Keratinocyte (primary cell): ENCODE measurements at regions not wholly inside any gene's neighbourhood (a gene's known extent, or its start where the extent isn't known, plus 50 kb on each side); places are given as distances from the start of the nearest gene placed in this dataset.

Source experiments
- DNase-seq: peaks from one replicate; pipeline ENCODE4 v3.0.0-alpha.2; 2011; ENCODE audit warnings: low read depth, missing footprints, low spot score
- FAIRE-seq: peaks from 2 replicates; lab custom pipeline; 2011; peaks lifted over from hg19 to GRCh38; lab: Jason Lieb, UNC
- H2AFZ ChIP-seq: 2 replicates; pipeline ENCODE4 v1.6.0; 2012; ENCODE audit warnings: low read length, control low read depth, inconsistent platforms; ENCODE audit not compliant: control insufficient read depth
- H3K27ac ChIP-seq: 2 replicates; pipeline ENCODE4 v1.5.1; 2011; ENCODE audit warnings: low read length; ENCODE audit not compliant: control insufficient read depth, insufficient read depth
- H3K27me3 ChIP-seq: 3 replicates; pipeline ENCODE4 v1.6.0; 2011; ENCODE audit warnings: low read length; ENCODE audit not compliant: control insufficient read depth, insufficient read depth; ENCODE audit errors: extremely low read depth
- H3K36me3 ChIP-seq, 2 experiments: 2 replicates in 1 of 2; 3 replicates in 1 of 2; pipeline ENCODE4 v1.5.1; 2011; ENCODE audit warnings: low read length in 2 of 2, mild to moderate bottlenecking in 1 of 2; ENCODE audit not compliant: control insufficient read depth in 2 of 2, insufficient read depth in 2 of 2; ENCODE audit errors: extremely low read depth in 1 of 2
- H3K4me1 ChIP-seq: 3 replicates; pipeline ENCODE4 v1.5.1; 2011; ENCODE audit warnings: low read length; ENCODE audit not compliant: control insufficient read depth, insufficient read depth; ENCODE audit errors: extremely low read depth
- H3K4me2 ChIP-seq: 3 replicates; pipeline ENCODE4 v1.6.0; 2011; ENCODE audit warnings: low read depth, low read length; ENCODE audit not compliant: control insufficient read depth, insufficient read depth; ENCODE audit errors: extremely low read depth
- H3K4me3 ChIP-seq, 3 experiments: fragments of 200-600 bp in 1 of 3; sonication (generic) in 1 of 3; 2 replicates in 2 of 3; 3 replicates in 1 of 3; pipeline ENCODE4 v1.5.1; 2011 to 2016; ENCODE audit warnings: low read length in 3 of 3, mild to moderate bottlenecking in 3 of 3, control low read depth in 2 of 3, inconsistent platforms in 1 of 3, low read depth in 1 of 3, mixed read lengths in 1 of 3, mixed run types in 1 of 3, moderate library complexity in 1 of 3; ENCODE audit not compliant: control insufficient read depth in 2 of 3, insufficient read depth in 2 of 3; ENCODE audit errors: extremely low read depth in 1 of 3
- H3K79me2 ChIP-seq: 2 replicates; pipeline ENCODE4 v1.6.0; 2012; ENCODE audit warnings: low read length; ENCODE audit not compliant: control insufficient read depth, insufficient read depth
- H3K9ac ChIP-seq: 3 replicates; pipeline ENCODE4 v1.6.0; 2011; ENCODE audit warnings: low read length; ENCODE audit not compliant: control insufficient read depth, insufficient read depth; ENCODE audit errors: extremely low read depth
- H3K9me1 ChIP-seq: 3 replicates; pipeline ENCODE4 v1.6.0; 2011; ENCODE audit warnings: low read length; ENCODE audit not compliant: control insufficient read depth, insufficient read depth; ENCODE audit errors: extremely low read depth
- H3K9me3 ChIP-seq: 2 replicates; pipeline ENCODE4 v1.5.1; 2012; ENCODE audit warnings: low read depth, low read length; ENCODE audit not compliant: control insufficient read depth
- H4K20me1 ChIP-seq: 3 replicates; pipeline ENCODE4 v1.6.0; 2011; ENCODE audit warnings: low read length; ENCODE audit not compliant: control insufficient read depth, insufficient read depth; ENCODE audit errors: extremely low read depth
- EZH2 ChIP-seq: IDR thresholded peaks from one replicate; pipeline ENCODE4 v1.6.1; 2012; ENCODE audit warnings: inconsistent platforms, mild to moderate bottlenecking, low read length, moderate library complexity
- dilution Hi-C: fragments of 300-500 bp; cut with MboI; formaldehyde crosslinking; loops from one replicate; pipeline ENCODE4 v1.7.0; 2020; ENCODE audit warnings: low sequenced_read_pairs; ENCODE audit not compliant: extremely low pct_ligation_motif_present
- TF ChIP-seq, protein P1 (sequence below), 3 experiments: IDR thresholded peaks in 1 of 3; conservative IDR thresholded peaks in 1 of 3; optimal IDR thresholded peaks in 1 of 3; 2 replicates in 2 of 3; 3 replicates in 1 of 3; pipeline versions ENCODE3 to v1.5.1; 2011; ENCODE audit warnings: low read length in 3 of 3, mild to moderate bottlenecking in 3 of 3, moderate library complexity in 2 of 3, control low read depth in 1 of 3, inconsistent platforms in 1 of 3; ENCODE audit not compliant: insufficient read depth in 2 of 3; ENCODE audit errors: extremely low read depth in 1 of 3

DNA sequence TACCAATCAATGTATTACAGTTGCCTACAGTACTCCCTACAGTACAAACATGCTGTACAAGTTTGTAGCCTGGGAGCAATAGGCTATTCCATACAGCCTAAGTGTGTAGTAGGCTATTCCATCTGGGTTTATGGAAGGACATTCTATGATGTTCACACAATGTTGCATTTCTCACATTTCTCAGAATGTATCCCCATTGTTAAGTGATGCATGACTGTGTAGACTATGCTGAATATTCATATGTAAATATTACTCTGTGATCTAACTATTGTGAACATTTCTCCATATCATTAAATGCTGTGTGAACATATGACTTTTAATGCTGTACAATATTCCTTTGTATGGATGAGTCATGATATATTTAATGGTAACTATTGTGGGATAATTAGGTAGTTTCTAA is 139.2 kb upstream of the ADAMTS9 start:
- no peaks in the 10 kb centered on the region for H3K9me1 ChIP-seq
- dilution Hi-C loops: no loop called here
- no peak overlapping the region for H3K4me3 ChIP-seq
- H3K27me3 ChIP-seq: no peaks in the 10 kb centered on the region
- H2AFZ ChIP-seq: no peak overlapping the region
- H3K4me2 ChIP-seq: no peak overlapping the region
- no peak for TF ChIP-seq EZH2
- TF ChIP-seq, protein P1, sequence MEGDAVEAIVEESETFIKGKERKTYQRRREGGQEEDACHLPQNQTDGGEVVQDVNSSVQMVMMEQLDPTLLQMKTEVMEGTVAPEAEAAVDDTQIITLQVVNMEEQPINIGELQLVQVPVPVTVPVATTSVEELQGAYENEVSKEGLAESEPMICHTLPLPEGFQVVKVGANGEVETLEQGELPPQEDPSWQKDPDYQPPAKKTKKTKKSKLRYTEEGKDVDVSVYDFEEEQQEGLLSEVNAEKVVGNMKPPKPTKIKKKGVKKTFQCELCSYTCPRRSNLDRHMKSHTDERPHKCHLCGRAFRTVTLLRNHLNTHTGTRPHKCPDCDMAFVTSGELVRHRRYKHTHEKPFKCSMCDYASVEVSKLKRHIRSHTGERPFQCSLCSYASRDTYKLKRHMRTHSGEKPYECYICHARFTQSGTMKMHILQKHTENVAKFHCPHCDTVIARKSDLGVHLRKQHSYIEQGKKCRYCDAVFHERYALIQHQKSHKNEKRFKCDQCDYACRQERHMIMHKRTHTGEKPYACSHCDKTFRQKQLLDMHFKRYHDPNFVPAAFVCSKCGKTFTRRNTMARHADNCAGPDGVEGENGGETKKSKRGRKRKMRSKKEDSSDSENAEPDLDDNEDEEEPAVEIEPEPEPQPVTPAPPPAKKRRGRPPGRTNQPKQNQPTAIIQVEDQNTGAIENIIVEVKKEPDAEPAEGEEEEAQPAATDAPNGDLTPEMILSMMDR (optimal IDR thresholded peaks at IDR 0.05 in 1 of 3, IDR thresholded peaks at IDR 0.05 in 1 of 3, conservative IDR thresholded peaks at IDR 0.05 in 1 of 3; ENCODE audit: extremely low read depth in 1 of 3, insufficient read depth in 2 of 3, low read length in 3 of 3): no peak
- H3K36me3 ChIP-seq: no peaks in the 10 kb centered on the region
- DNase-seq (no peak), FAIRE-seq (no peak)
- H4K20me1 ChIP-seq: no peaks in the 10 kb centered on the region
- H3K27ac ChIP-seq: no peak overlapping the region
- H3K9me3 ChIP-seq: no peaks in the 10 kb centered on the region
- H3K9ac ChIP-seq: no peak overlapping the region
- no peaks in the 10 kb centered on the region for H3K79me2 ChIP-seq
- H3K4me1 ChIP-seq: no peaks in the 10 kb centered on the region

DNA sequence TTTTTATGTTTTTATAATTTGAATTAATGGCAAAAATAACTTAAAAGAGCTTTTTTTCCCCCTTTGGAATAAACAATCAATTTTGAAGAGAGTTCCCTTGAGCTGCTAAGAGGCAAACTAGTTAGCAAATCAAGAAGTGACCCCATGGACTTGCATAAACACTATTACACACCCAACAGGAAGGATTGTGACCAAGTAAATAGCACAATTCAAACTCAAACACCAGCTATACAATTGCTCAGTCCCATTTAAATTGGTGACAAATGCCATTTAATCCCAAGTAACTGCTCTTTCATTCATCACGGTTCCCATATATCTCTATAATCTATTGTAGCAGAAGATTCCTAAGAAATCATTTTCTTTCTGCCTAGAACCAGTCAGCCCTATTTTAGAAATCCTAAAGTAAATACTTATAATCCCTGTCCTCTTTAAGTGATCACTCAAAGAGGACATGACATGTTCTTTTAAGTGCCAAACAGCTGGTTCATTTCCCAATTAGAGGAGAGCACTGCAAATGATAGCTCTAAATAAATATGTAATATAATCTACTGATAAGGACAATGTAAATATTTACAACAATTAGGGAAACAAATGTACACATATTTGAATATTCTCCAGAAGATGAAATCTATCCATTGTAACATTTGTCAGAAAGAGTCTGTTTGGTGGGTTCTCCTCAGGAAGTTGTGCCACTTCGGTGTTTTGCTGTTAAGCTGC is 137.8 kb upstream of the ADAMTS9 start:
- H4K20me1 ChIP-seq: no peaks in the 10 kb centered on the region
- no peak overlapping the region for H3K4me2 ChIP-seq
- no peak overlapping the region for H3K4me3 ChIP-seq
- no peak overlapping the region for H3K27ac ChIP-seq
- H3K4me1 ChIP-seq: no peaks in the 10 kb centered on the region
- TF ChIP-seq, protein P1 (optimal IDR thresholded peaks at IDR 0.05 in 1 of 3, IDR thresholded peaks at IDR 0.05 in 1 of 3, conservative IDR thresholded peaks at IDR 0.05 in 1 of 3; ENCODE audit: extremely low read depth in 1 of 3, insufficient read depth in 2 of 3, low read length in 3 of 3): no peak
- no peak for TF ChIP-seq EZH2
- H3K27me3 ChIP-seq: no peaks in the 10 kb centered on the region
- dilution Hi-C loops: no loop called here
- no peaks in the 10 kb centered on the region for H3K36me3 ChIP-seq
- H3K9me3 ChIP-seq: no peaks in the 10 kb centered on the region
- H3K9me1 ChIP-seq: no peaks in the 10 kb centered on the region
- H2AFZ ChIP-seq: no peak overlapping the region
- FAIRE-seq (no peak), DNase-seq (no peak)
- H3K9ac ChIP-seq: no peak overlapping the region
- no peaks in the 10 kb centered on the region for H3K79me2 ChIP-seq
